Activated naive CD4-positive, alpha-beta T cell treated with anti-CD3 and anti-CD28 coated beads, Interleukin-2, amount 50 U/mL, for 24 hours (primary cell): ENCODE measurements at regions not wholly inside any gene's neighbourhood (a gene's known extent, or its start where the extent isn't known, plus 50 kb on each side); places are given as distances from the start of the nearest gene placed in this dataset.
A peak's percentile ranks its signal among the peaks of the same experiment; 100 is the strongest.

Experiments
- H3K27ac Mint-ChIP-seq: one replicate; pipeline ENCODE4 v1.8.0; 2021; ENCODE audit warnings: mild to moderate bottlenecking, mixed read lengths
- H3K27me3 Mint-ChIP-seq: one replicate; pipeline ENCODE4 v1.8.0; 2021; ENCODE audit warnings: mixed read lengths
- H3K36me3 Mint-ChIP-seq: one replicate; pipeline ENCODE4 v1.8.0; 2021; ENCODE audit warnings: mixed read lengths
- H3K4me1 Mint-ChIP-seq: one replicate; pipeline ENCODE4 v1.8.0; 2021; ENCODE audit warnings: mixed read lengths
- H3K4me3 Mint-ChIP-seq: one replicate; pipeline ENCODE4 v1.8.0; 2021; ENCODE audit warnings: mild to moderate bottlenecking, mixed read lengths
- H3K9me3 Mint-ChIP-seq: one replicate; pipeline ENCODE4 v1.8.0; 2021; ENCODE audit warnings: mixed read lengths

- Mint-ChIP-seq H3K36me3 (no peaks in the 10 kb centered on the region), H3K27me3 (peaks cover 18% of the 10 kb centered on the region), H3K9me3 (peaks cover 5% of the 10 kb centered on the region), H3K4me3 (no peak overlapping the region), H3K27ac (no peak overlapping the region), H3K4me1 (no peaks in the 10 kb centered on the region)
Measured at GRCh38 chr11:119560961-119561360, 138.0 kb upstream of the THY1 start.

- Mint-ChIP-seq H3K4me3 (no peak overlapping the region), H3K4me1 (no peaks in the 10 kb centered on the region), H3K27me3 (peaks cover 18% of the 10 kb centered on the region), H3K36me3 (no peaks in the 10 kb centered on the region), H3K9me3 (peaks cover 7% of the 10 kb centered on the region), H3K27ac (no peak overlapping the region)
Measured at GRCh38 chr11:119560291-119560690, 137.3 kb upstream of the THY1 start.

GRCh38 chr11:119552106-119552485, 129.1 kb upstream of the THY1 start:
- no peak overlapping the region for H3K4me3 Mint-ChIP-seq

GRCh38 chr11:119551420-119552105, 128.6 kb upstream of the THY1 start:
- Mint-ChIP-seq H3K4me3 (no peak overlapping the region), H3K27ac (no peak overlapping the region), H3K27me3 (peaks cover 6% of the 10 kb centered on the region), H3K36me3 (no peaks in the 10 kb centered on the region), H3K4me1 (no peaks in the 10 kb centered on the region), H3K9me3 (peaks cover 7% of the 10 kb centered on the region)

More at GRCh38 chr11:119552106-119552485, 129.1 kb upstream of the THY1 start:
- peaks cover 6% of the 10 kb centered on the region for H3K27me3 Mint-ChIP-seq
- H3K9me3 Mint-ChIP-seq = peaks cover 7% of the 10 kb centered on the region
- no peaks in the 10 kb centered on the region for H3K4me1 Mint-ChIP-seq
- no peak overlapping the region for H3K27ac Mint-ChIP-seq
- no peaks in the 10 kb centered on the region for H3K36me3 Mint-ChIP-seq

GRCh38 chr11:119550053-119550752, 127.2 kb upstream of the THY1 start:
- H3K9me3 Mint-ChIP-seq = no peaks in the 10 kb centered on the region
- H3K27ac Mint-ChIP-seq = no peak overlapping the region
- H3K27me3 Mint-ChIP-seq = peaks cover 2% of the 10 kb centered on the region
- no peaks in the 10 kb centered on the region for H3K36me3 Mint-ChIP-seq
- no peaks in the 10 kb centered on the region for H3K4me1 Mint-ChIP-seq
- H3K4me3 Mint-ChIP-seq = no peak overlapping the region

- Mint-ChIP-seq H3K9me3 (no peaks in the 10 kb centered on the region), H3K4me3 (no peak overlapping the region), H3K36me3 (no peaks in the 10 kb centered on the region), H3K4me1 (no peaks in the 10 kb centered on the region), H3K27ac (no peak overlapping the region), H3K27me3 (no peaks in the 10 kb centered on the region)
Measured at GRCh38 chr11:119547511-119547910, 124.5 kb upstream of the THY1 start.

- H3K27me3 Mint-ChIP-seq = no peaks in the 10 kb centered on the region
- no peaks in the 10 kb centered on the region for H3K9me3 Mint-ChIP-seq
- no peak overlapping the region for H3K27ac Mint-ChIP-seq
- H3K4me3 Mint-ChIP-seq = no peak overlapping the region
- no peaks in the 10 kb centered on the region for H3K36me3 Mint-ChIP-seq
- H3K4me1 Mint-ChIP-seq = no peaks in the 10 kb centered on the region
Measured at GRCh38 chr11:119545978-119546915, 123.3 kb upstream of the THY1 start.

- Mint-ChIP-seq H3K36me3 (no peaks in the 10 kb centered on the region), H3K4me1 (no peaks in the 10 kb centered on the region), H3K9me3 (no peaks in the 10 kb centered on the region), H3K27me3 (no peaks in the 10 kb centered on the region), H3K27ac (no peak overlapping the region), H3K4me3 (no peak overlapping the region)
Measured at GRCh38 chr11:119540370-119541125, 117.6 kb upstream of the THY1 start.

- Mint-ChIP-seq H3K9me3 (no peaks in the 10 kb centered on the region), H3K4me3 (no peak overlapping the region), H3K4me1 (no peaks in the 10 kb centered on the region), H3K27ac (peak overlapping the region; percentile 42), H3K36me3 (no peaks in the 10 kb centered on the region), H3K27me3 (no peaks in the 10 kb centered on the region)
Measured at GRCh38 chr11:119539583-119539982, 116.6 kb upstream of the THY1 start.

GRCh38 chr11:119538753-119539152, 115.8 kb upstream of the THY1 start:
- no peaks in the 10 kb centered on the region for H3K4me1 Mint-ChIP-seq
- no peaks in the 10 kb centered on the region for H3K36me3 Mint-ChIP-seq
- H3K4me3 Mint-ChIP-seq = no peak overlapping the region
- H3K27me3 Mint-ChIP-seq = peaks cover 3% of the 10 kb centered on the region
- no peak overlapping the region for H3K27ac Mint-ChIP-seq
- no peaks in the 10 kb centered on the region for H3K9me3 Mint-ChIP-seq

GRCh38 chr11:119537306-119538253, 114.6 kb upstream of the THY1 start:
- H3K27me3 Mint-ChIP-seq = peaks cover 4% of the 10 kb centered on the region
- H3K9me3 Mint-ChIP-seq = no peaks in the 10 kb centered on the region
- no peak overlapping the region for H3K27ac Mint-ChIP-seq
- H3K36me3 Mint-ChIP-seq = no peaks in the 10 kb centered on the region
- H3K4me3 Mint-ChIP-seq = no peak overlapping the region
- no peaks in the 10 kb centered on the region for H3K4me1 Mint-ChIP-seq

GRCh38 chr11:119536801-119537200, 113.8 kb upstream of the THY1 start:
- Mint-ChIP-seq H3K36me3 (no peaks in the 10 kb centered on the region), H3K4me1 (no peaks in the 10 kb centered on the region), H3K9me3 (no peaks in the 10 kb centered on the region), H3K4me3 (no peak overlapping the region), H3K27ac (no peak overlapping the region), H3K27me3 (peaks cover 4% of the 10 kb centered on the region)

- no peaks in the 10 kb centered on the region for H3K4me1 Mint-ChIP-seq
- no peak overlapping the region for H3K27ac Mint-ChIP-seq
- no peaks in the 10 kb centered on the region for H3K36me3 Mint-ChIP-seq
- H3K27me3 Mint-ChIP-seq = peaks cover 4% of the 10 kb centered on the region
- H3K4me3 Mint-ChIP-seq = no peak overlapping the region
- H3K9me3 Mint-ChIP-seq = no peaks in the 10 kb centered on the region
Measured at GRCh38 chr11:119533921-119534736, 111.2 kb upstream of the THY1 start.

- H3K4me1 Mint-ChIP-seq = no peaks in the 10 kb centered on the region
Measured at GRCh38 chr11:119533462-119533861, 110.5 kb upstream of the THY1 start.

More at GRCh38 chr11:119533462-119533861, 110.5 kb upstream of the THY1 start:
- no peaks in the 10 kb centered on the region for H3K36me3 Mint-ChIP-seq
- no peaks in the 10 kb centered on the region for H3K9me3 Mint-ChIP-seq
- H3K27me3 Mint-ChIP-seq = peaks cover 4% of the 10 kb centered on the region
- no peak overlapping the region for H3K27ac Mint-ChIP-seq
- no peak overlapping the region for H3K4me3 Mint-ChIP-seq
